Thoracic aorta (tissue), 2 donors: ENCODE measurements at regions not wholly inside any gene's neighbourhood (a gene's known extent, or its start where the extent isn't known, plus 50 kb on each side); places are given as distances from the start of the nearest gene placed in this dataset.

Experiments used
- ATAC-seq: fragments of 150-250 bp; one replicate; pipeline ENCODE4 v1.8.0; 2017; ENCODE audit warnings: low read depth; ENCODE audit not compliant: insufficient number of reproducible peaks, low FRiP score
- DNase-seq: peaks from one replicate; pipeline ENCODE4 v3.0.0-alpha.2; 2020; ENCODE audit warnings: low spot score
- H3K27ac ChIP-seq, 2 donors: fragments of 200-600 bp; sonication (generic); 1 replicate in 1 of 2; 2 replicates in 1 of 2; pipeline ENCODE4 v1.5.1; 2016; ENCODE audit warnings: mild to moderate bottlenecking in 2 of 2, moderate library complexity in 2 of 2
- H3K27me3 ChIP-seq: fragments of 200-600 bp; sonication (generic); replicated peaks from 2 replicates; pipeline ENCODE4 v1.6.0; 2016; ENCODE audit warnings: mild to moderate bottlenecking; ENCODE audit not compliant: insufficient read depth
- H3K36me3 ChIP-seq: fragments of 200-600 bp; sonication (generic); one replicate; pipeline ENCODE4 v1.5.1; 2016
- H3K4me1 ChIP-seq, 2 donors: fragments of 200-600 bp; sonication (generic); 1 replicate in 1 of 2; 2 replicates in 1 of 2; pipeline versions ENCODE4 v1.5.1 to v1.6.0; 2016; ENCODE audit warnings: low read depth in 2 of 2, mild to moderate bottlenecking in 1 of 2; ENCODE audit not compliant: control insufficient read depth in 1 of 2
- H3K4me3 ChIP-seq: fragments of 200-600 bp; sonication (generic); 2 replicates; pipeline ENCODE4 v1.5.1; 2016; ENCODE audit warnings: mild to moderate bottlenecking
- H3K9me3 ChIP-seq: fragments of 200-600 bp; sonication (generic); 2 replicates; pipeline ENCODE4 v1.5.1; 2016
- TF ChIP-seq, protein P1 (sequence below): fragments of 200-600 bp; sonication (generic); IDR thresholded peaks from one replicate; pipeline ENCODE4 v1.5.1; 2019; ENCODE audit warnings: antibody characterized with exemption

DNA sequence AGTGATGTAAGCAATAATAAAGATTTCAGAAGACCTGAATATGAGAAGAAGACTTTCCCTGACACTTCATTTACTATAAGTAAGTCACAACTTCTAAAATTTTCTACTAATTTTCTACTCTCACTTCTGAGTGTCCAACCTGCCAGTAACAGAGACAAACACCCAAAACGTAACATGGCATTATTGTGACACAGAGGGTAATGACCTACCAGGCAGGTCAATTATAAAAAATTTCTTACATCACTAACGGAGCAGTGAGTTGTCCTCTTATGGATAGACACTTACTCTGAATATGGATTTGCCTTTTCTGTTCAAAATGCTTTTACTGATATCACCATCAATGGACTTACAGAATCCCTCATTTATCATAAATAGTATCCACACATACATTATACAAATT, 405.9 kb upstream of the MAGEB16 start:
- DNase-seq (no peak), ATAC-seq (no peak)
- H3K27ac ChIP-seq: no peak overlapping the region
- TF ChIP-seq, protein P1, sequence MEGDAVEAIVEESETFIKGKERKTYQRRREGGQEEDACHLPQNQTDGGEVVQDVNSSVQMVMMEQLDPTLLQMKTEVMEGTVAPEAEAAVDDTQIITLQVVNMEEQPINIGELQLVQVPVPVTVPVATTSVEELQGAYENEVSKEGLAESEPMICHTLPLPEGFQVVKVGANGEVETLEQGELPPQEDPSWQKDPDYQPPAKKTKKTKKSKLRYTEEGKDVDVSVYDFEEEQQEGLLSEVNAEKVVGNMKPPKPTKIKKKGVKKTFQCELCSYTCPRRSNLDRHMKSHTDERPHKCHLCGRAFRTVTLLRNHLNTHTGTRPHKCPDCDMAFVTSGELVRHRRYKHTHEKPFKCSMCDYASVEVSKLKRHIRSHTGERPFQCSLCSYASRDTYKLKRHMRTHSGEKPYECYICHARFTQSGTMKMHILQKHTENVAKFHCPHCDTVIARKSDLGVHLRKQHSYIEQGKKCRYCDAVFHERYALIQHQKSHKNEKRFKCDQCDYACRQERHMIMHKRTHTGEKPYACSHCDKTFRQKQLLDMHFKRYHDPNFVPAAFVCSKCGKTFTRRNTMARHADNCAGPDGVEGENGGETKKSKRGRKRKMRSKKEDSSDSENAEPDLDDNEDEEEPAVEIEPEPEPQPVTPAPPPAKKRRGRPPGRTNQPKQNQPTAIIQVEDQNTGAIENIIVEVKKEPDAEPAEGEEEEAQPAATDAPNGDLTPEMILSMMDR: no peak
- H3K4me1 ChIP-seq: no peaks in the 10 kb centered on the region
- no peaks in the 10 kb centered on the region for H3K36me3 ChIP-seq
- no peaks in the 10 kb centered on the region for H3K27me3 ChIP-seq
- no peaks in the 10 kb centered on the region for H3K9me3 ChIP-seq
- H3K4me3 ChIP-seq: no peak overlapping the region

DNA sequence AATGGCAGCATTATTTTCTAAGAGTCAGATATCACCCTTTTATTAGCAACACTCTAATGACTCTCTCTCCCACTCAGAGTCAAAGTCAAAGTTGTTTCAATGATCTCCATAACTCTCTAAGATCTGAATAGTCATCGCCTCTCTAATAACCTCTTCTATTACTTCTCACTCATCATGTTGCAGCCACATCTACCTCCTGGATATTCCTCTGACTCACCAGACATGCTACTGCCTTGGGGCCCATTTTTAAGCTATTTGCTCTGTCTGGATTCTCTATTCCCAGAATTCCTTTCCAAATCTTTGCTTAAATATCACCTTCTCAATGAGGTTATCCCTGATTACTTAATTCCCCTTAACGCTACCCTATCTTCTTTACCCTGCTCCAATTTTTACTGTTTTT, 391.8 kb upstream of the MAGEB16 start:
- ATAC-seq: no peak
- no peak for DNase-seq
- H3K27me3 ChIP-seq: no peaks in the 10 kb centered on the region

DNA sequence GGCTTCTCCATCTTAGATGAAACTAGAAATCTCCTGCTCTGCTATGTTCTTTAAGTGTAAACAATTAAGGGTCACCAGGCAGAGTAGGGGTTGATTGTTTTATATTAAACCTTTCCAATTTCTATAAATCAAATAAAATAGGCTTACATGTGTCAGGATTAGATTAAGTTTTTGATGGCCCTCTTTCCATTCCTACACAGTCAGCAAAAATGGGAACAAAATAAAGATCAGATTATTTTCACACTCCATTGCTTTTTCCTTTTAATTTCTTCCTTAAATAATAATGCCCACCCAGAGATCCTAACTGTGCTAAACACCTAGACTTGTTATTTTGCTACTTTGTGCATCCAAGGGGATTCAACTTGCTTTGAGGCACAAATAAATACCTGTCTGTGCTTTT, 381.4 kb upstream of the MAGEB16 start:
- Histone ChIP-seq H3K27ac (no peak overlapping the region), H3K27me3 (no peaks in the 10 kb centered on the region), H3K9me3 (no peaks in the 10 kb centered on the region), H3K4me3 (no peak overlapping the region), H3K4me1 (no peaks in the 10 kb centered on the region), H3K36me3 (no peaks in the 10 kb centered on the region)
- DNase-seq (no peak), ATAC-seq (no peak)
- TF ChIP-seq, protein P1: no peak

More for the DNA sequence above, 391.8 kb upstream of the MAGEB16 start:
- Histone ChIP-seq H3K36me3 (no peaks in the 10 kb centered on the region), H3K9me3 (no peaks in the 10 kb centered on the region), H3K4me3 (no peak overlapping the region), H3K27ac (no peak overlapping the region), H3K4me1 (no peaks in the 10 kb centered on the region)
- TF ChIP-seq, protein P1: no peak

DNA sequence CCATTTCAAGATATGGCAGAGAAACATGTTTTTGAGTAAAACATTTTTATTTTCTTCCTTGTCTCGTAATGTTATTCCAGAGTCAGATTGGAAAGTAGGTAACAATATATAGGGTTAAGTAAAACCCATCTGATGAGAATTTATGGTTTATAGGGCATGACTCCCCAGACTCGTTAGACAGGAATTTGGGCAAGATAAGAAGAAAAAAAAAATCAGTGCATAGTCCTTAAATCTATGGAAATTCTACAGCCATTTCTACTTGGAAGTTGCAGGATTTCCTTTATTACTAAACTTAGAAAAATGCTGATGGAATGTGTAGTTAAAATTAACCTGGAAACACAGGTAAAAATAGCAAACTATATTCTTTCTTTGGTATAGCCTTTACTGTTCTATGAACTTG, 366.1 kb upstream of the MAGEB16 start:
- TF ChIP-seq, protein P1: no peak
- Histone ChIP-seq H3K27me3 (no peaks in the 10 kb centered on the region), H3K4me1 (peaks cover 0 to 5% of the 10 kb centered on the region in 2 donors), H3K36me3 (no peaks in the 10 kb centered on the region), H3K27ac (no peak overlapping the region), H3K4me3 (no peak overlapping the region), H3K9me3 (no peaks in the 10 kb centered on the region)
- no peak for DNase-seq
- no peak for ATAC-seq

GRCh38 chrX:35439034-35439660, 359.0 kb upstream of the MAGEB16 start:
- H3K27me3 ChIP-seq: no peaks in the 10 kb centered on the region
- no peak overlapping the region for H3K27ac ChIP-seq
- no peaks in the 10 kb centered on the region for H3K9me3 ChIP-seq
- H3K4me3 ChIP-seq: no peak overlapping the region
- no peak for ATAC-seq
- TF ChIP-seq, protein P1: no peak
- DNase-seq: no peak
- no peaks in the 10 kb centered on the region for H3K36me3 ChIP-seq
- peaks cover 0 to 3% of the 10 kb centered on the region in 2 donors for H3K4me1 ChIP-seq
